ENCODE measurements at regions not wholly inside any gene's neighbourhood (a gene's known extent, or its start where the extent isn't known, plus 50 kb on each side); places are given as distances from the start of the nearest gene placed in this dataset.

GRCh38 chr20:39829661-39830060 lies 859.4 kb downstream of the MAFB start:
- TF ChIP-seq CTCF (conservative IDR thresholded peaks at IDR 0.05 in 1 of 2, IDR thresholded peaks at IDR 0.05 in 1 of 2; ENCODE audit: extremely low read depth in 1 of 2, insufficient read depth in 1 of 2, low read depth in 1 of 2, low read length in 2 of 2) (no peak), EZH2 (IDR thresholded peaks at IDR 0.05; ENCODE audit: borderline replicate concordance, low read length) (no peak)
